GM12878 (cell line): ENCODE measurements at regions not wholly inside any gene's neighbourhood (a gene's known extent, or its start where the extent isn't known, plus 50 kb on each side); places are given as distances from the start of the nearest gene placed in this dataset.

Experiments
- ATAC-seq: fragments of 200-7000 bp; cut with Tn5 transposase; 3 replicates; pipeline ENCODE4 v1.9.1; 2020; ENCODE audit warnings: mild to moderate bottlenecking, moderate library complexity
- BruUV-seq: library from RNA; stranded (reverse); fragments of 400-500 nt; replicated peaks from 2 replicates; lab custom pipeline; 2021; lab: Mats Ljungman, UMichigan
- CTCF ChIA-PET: fragments of 300-600 bp; sonication (Branson Sonifier 250); formaldehyde crosslinking; extraction: SDS; loops from one replicate; lab custom pipeline; 2021; ENCODE audit warnings: inconsistent platforms; lab: Yijun Ruan, JAX
- POLR2A ChIA-PET: fragments of 350-600 bp; formaldehyde crosslinking; extraction: SDS; loops from one replicate; lab custom pipeline; 2021; ENCODE audit warnings: inconsistent platforms; lab: Charles Lee
- RAD21 ChIA-PET: fragments of 300-600 bp; sonication (Branson Sonifier 250); formaldehyde crosslinking; loops from one replicate; lab custom pipeline; 2023; ENCODE audit warnings: antibody characterized with exemption; ENCODE audit not compliant: unreplicated experiment; lab: Charles Lee
- SMC1A ChIA-PET: fragments of 300-600 bp; sonication (Branson Sonifier 250); formaldehyde crosslinking; loops from one replicate; lab custom pipeline; 2023; ENCODE audit not compliant: unreplicated experiment, uncharacterized antibody; lab: Charles Lee
- DNase-seq: peaks from one replicate; pipeline ENCODE4 v3.0.0-alpha.2; 2011; ENCODE audit warnings: low read depth, low spot score
- FAIRE-seq: peaks from 3 replicates; lab custom pipeline; 2011; peaks lifted over from hg19 to GRCh38; lab: Jason Lieb, UNC
- H2AFZ ChIP-seq: 2 replicates; pipeline ENCODE4 v1.6.0; 2011; ENCODE audit warnings: low read depth, low read length, control low read depth; ENCODE audit not compliant: control insufficient read depth
- H3K27ac ChIP-seq: 2 replicates; pipeline ENCODE4 v1.5.1; 2011; ENCODE audit warnings: control low read depth; ENCODE audit not compliant: control insufficient read depth, insufficient read depth
- H3K27me3 ChIP-seq, 2 experiments: replicated peaks in 1 of 2; 2 replicates each; pipeline versions ENCODE4 v1.6.0 to v1.6.1; 2011; ENCODE audit warnings: low read length in 1 of 2; ENCODE audit not compliant: control insufficient read depth in 2 of 2, insufficient read depth in 2 of 2
- H3K36me3 ChIP-seq, 2 experiments: 2 replicates each; pipeline ENCODE4 v1.5.1; 2011; ENCODE audit warnings: low read length in 1 of 2; ENCODE audit not compliant: control insufficient read depth in 2 of 2, insufficient read depth in 2 of 2
- H3K4me1 ChIP-seq: 2 replicates; pipeline ENCODE4 v1.6.1; 2011; ENCODE audit warnings: mild to moderate bottlenecking, low read length, moderate library complexity, mixed read lengths; ENCODE audit not compliant: control insufficient read depth, insufficient read depth
- H3K4me2 ChIP-seq: 2 replicates; pipeline ENCODE4 v1.6.0; 2011; ENCODE audit warnings: control low read depth; ENCODE audit not compliant: control insufficient read depth, insufficient read depth
- H3K4me3 ChIP-seq: fragments of 200-600 bp; sonication (generic); 2 replicates; pipeline ENCODE4 v1.5.1; 2016
- H3K79me2 ChIP-seq: 2 replicates; pipeline ENCODE4 v1.6.0; 2011; ENCODE audit warnings: low read length; ENCODE audit not compliant: control insufficient read depth, insufficient read depth
- H3K9ac ChIP-seq: 2 replicates; pipeline ENCODE4 v1.8.0; 2011; ENCODE audit warnings: low read length, control low read depth, mixed read lengths; ENCODE audit not compliant: control insufficient read depth, insufficient read depth
- H3K9me3 ChIP-seq: replicated peaks from 3 replicates; pipeline ENCODE4 v1.5.1; 2011; ENCODE audit warnings: mild to moderate bottlenecking, low read length; ENCODE audit not compliant: control insufficient read depth, insufficient read depth
- H4K20me1 ChIP-seq: 2 replicates; pipeline ENCODE4 v1.6.0; 2011; ENCODE audit not compliant: control insufficient read depth, insufficient read depth
- ATF7 ChIP-seq: fragments of 450-650 bp; IDR thresholded peaks from 2 replicates; pipeline ENCODE4 v1.6.1; 2016; ENCODE audit warnings: low read depth, mild to moderate bottlenecking
- CBX3 ChIP-seq: fragments of 200-600 bp; sonication (generic); IDR thresholded peaks from 2 replicates; pipeline ENCODE4 v1.6.1; 2016; ENCODE audit warnings: low read depth, borderline replicate concordance
- CTCF ChIP-seq, 3 experiments: IDR thresholded peaks in 2 of 3; conservative IDR thresholded peaks in 1 of 3; 2 replicates each; pipeline ENCODE4 v1.5.1; 2011; ENCODE audit warnings: low read depth in 3 of 3, low read length in 3 of 3, mild to moderate bottlenecking in 3 of 3, control low read depth in 2 of 3, moderate library complexity in 2 of 3, inconsistent platforms in 1 of 3, mixed read lengths in 1 of 3; ENCODE audit not compliant: control insufficient read depth in 2 of 3, insufficient read depth in 1 of 3; ENCODE audit errors: extremely low read depth in 1 of 3
- DPF2 ChIP-seq: fragments of 450-650 bp; IDR thresholded peaks from 2 replicates; pipeline ENCODE4 v1.6.1; 2017; ENCODE audit warnings: mild to moderate bottlenecking
- E2F4 ChIP-seq: IDR thresholded peaks from 2 replicates; pipeline ENCODE4 v1.6.1; 2012; ENCODE audit warnings: low read depth, low read length, improper control_type of control experiment
- E4F1 ChIP-seq: fragments of 450-650 bp; IDR thresholded peaks from 2 replicates; pipeline ENCODE4 v1.6.1; 2018; ENCODE audit warnings: borderline replicate concordance, mild to moderate bottlenecking; ENCODE audit not compliant: partially characterized antibody
- HDGF ChIP-seq: fragments of 450-650 bp; IDR thresholded peaks from 2 replicates; pipeline ENCODE4 v1.6.1; 2016; ENCODE audit warnings: antibody characterized with exemption
- NR2F1 ChIP-seq: fragments of 450-650 bp; conservative IDR thresholded peaks from 2 replicates; pipeline ENCODE4 v1.6.1; 2017; ENCODE audit warnings: mild to moderate bottlenecking
- POLR2AphosphoS2 ChIP-seq: IDR thresholded peaks from 2 replicates; pipeline ENCODE4 v1.6.1; 2011; ENCODE audit warnings: low read depth, mild to moderate bottlenecking, low read length, improper control_type of control experiment, moderate library complexity
- SREBF2 ChIP-seq: IDR thresholded peaks from 2 replicates; pipeline ENCODE4 v1.6.1; 2012; ENCODE audit warnings: mild to moderate bottlenecking, low read length
- TBL1XR1 ChIP-seq: IDR thresholded peaks from 2 replicates; pipeline ENCODE4 v1.6.1; 2012; ENCODE audit warnings: low read depth, low read length, improper control_type of control experiment
- ZBTB11 ChIP-seq: fragments of 450-650 bp; formaldehyde crosslinking; IDR thresholded peaks from 2 replicates; pipeline ENCODE4 v1.5.0; 2022; ENCODE audit warnings: mild to moderate bottlenecking, missing genetic modification characterization
- ZBTB33 ChIP-seq: fragments of 450-650 bp; IDR thresholded peaks from 2 replicates; pipeline ENCODE4 v1.6.1; 2017; ENCODE audit warnings: mild to moderate bottlenecking
- WGBS: methylation state at CpG from one replicate; pipeline ENCODE4 v1.1.6; 2016; ENCODE audit warnings: low lambda C conversion rate; ENCODE audit not compliant: insufficient replicate concordance, insufficient coverage; ENCODE audit errors: missing lambda C conversion rate; 5-methylcytosine and 5-hydroxymethylcytosine counted together
- in situ Hi-C: fragments of 300-500 bp; cut with MboI; formaldehyde crosslinking; loops from 9 replicates; pipeline ENCODE4 v1.14.3; 2018; ENCODE audit warnings: mixed read lengths
- intact Hi-C: fragments of 100-400 bp; cut with micrococcal nuclease; formaldehyde crosslinking; loops from one replicate; pipeline ENCODE4 v1.14.2; 2022; ENCODE audit not compliant: unreplicated experiment

- DNase-seq (no peak), ATAC-seq (no peak), FAIRE-seq (no peak)
- Histone ChIP-seq H3K79me2 (no peaks in the 10 kb centered on the region), H4K20me1 (no peaks in the 10 kb centered on the region), H3K9me3 (no peaks in the 10 kb centered on the region), H3K4me2 (no peak overlapping the region), H3K36me3 (no peaks in the 10 kb centered on the region), H3K27ac (no peak overlapping the region), H3K9ac (no peak overlapping the region), H3K27me3 (no peaks in the 10 kb centered on the region; a peak in 1 of 4 replicates), H3K4me3 (no peak overlapping the region), H2AFZ (no peak overlapping the region), H3K4me1 (no peaks in the 10 kb centered on the region)
- WGBS = 10% methylated on average over 3 of the region's 3 CpGs
- no TSS peak for BruUV-seq
- in situ Hi-C loops (no loop called here), intact Hi-C loops (no loop called here)
- POLR2A ChIA-PET = no interaction called here
- CTCF ChIA-PET = no interaction called here
- SMC1A ChIA-PET = no interaction called here
- RAD21 ChIA-PET = no interaction called here
- TF ChIP-seq HDGF (no peak), DPF2 (no peak), NR2F1 (no peak), CBX3 (no peak), ZBTB11 (no peak), CTCF (IDR thresholded peaks at IDR 0.05 in 2 of 3, conservative IDR thresholded peaks at IDR 0.05 in 1 of 3; ENCODE audit: control insufficient read depth in 2 of 3, extremely low read depth in 1 of 3, insufficient read depth in 1 of 3, low read depth in 3 of 3, low read length in 3 of 3) (no peak), POLR2AphosphoS2 (no peak), ATF7 (no peak), SREBF2 (no peak), E2F4 (no peak), ZBTB33 (no peak), TBL1XR1 (no peak), E4F1 (no peak)
These were observed 194.9 kb upstream of the CDH5 start for GRCh38 chr16:66171578-66171977.
